Thymus (tissue), 11 donors: ENCODE measurements at regions not wholly inside any gene's neighbourhood (a gene's known extent, or its start where the extent isn't known, plus 50 kb on each side); places are given as distances from the start of the nearest gene placed in this dataset.
"Not testable (repeated sequence)": the region's sequence is repeated elsewhere in the genome, so short reads cannot be mapped to it uniquely, and the experiment has no call there.

Experiments
- DNase-seq, 9 donors: peaks; one replicate each; pipeline ENCODE4 v3.0.0-alpha.2; 2013; ENCODE audit warnings: low spot score in 9 of 9, low read depth in 6 of 9, missing footprints in 1 of 9
- H3K27ac ChIP-seq, 2 donors: one replicate each; pipeline ENCODE4 v1.5.1; 2013; ENCODE audit warnings: control low read depth in 1 of 2, low read depth in 1 of 2, low read length in 1 of 2, mild to moderate bottlenecking in 1 of 2, moderate library complexity in 1 of 2
- H3K27me3 ChIP-seq, 2 donors: one replicate each; pipeline ENCODE4 v1.5.1; 2013; ENCODE audit warnings: low read length in 1 of 2; ENCODE audit not compliant: control insufficient read depth in 2 of 2, insufficient read depth in 1 of 2
- H3K36me3 ChIP-seq, 2 donors: one replicate each; pipeline ENCODE4 v1.5.1; 2013; ENCODE audit warnings: low read length in 1 of 2, mild to moderate bottlenecking in 1 of 2, moderate library complexity in 1 of 2; ENCODE audit not compliant: control insufficient read depth in 2 of 2, insufficient read depth in 2 of 2
- H3K4me1 ChIP-seq, 2 donors: one replicate each; pipeline ENCODE4 v1.5.1; 2013; ENCODE audit warnings: low read length in 2 of 2; ENCODE audit not compliant: control insufficient read depth in 2 of 2, insufficient read depth in 2 of 2
- H3K4me3 ChIP-seq, 2 donors: one replicate each; pipeline ENCODE4 v1.5.1; 2013; ENCODE audit warnings: low read length in 2 of 2, control low read depth in 1 of 2, mild to moderate bottlenecking in 1 of 2
- H3K9me3 ChIP-seq, 2 donors: one replicate each; pipeline ENCODE4 v1.5.1; 2013; ENCODE audit warnings: low read length in 1 of 2, mild to moderate bottlenecking in 1 of 2; ENCODE audit not compliant: control insufficient read depth in 2 of 2, insufficient read depth in 1 of 2
- WGBS: extraction: QIAGEN DNeasy Blood & Tissue Kit; methylation state at CpG from one replicate; pipeline ENCODE4 v1.1.7; 2013; 5-methylcytosine and 5-hydroxymethylcytosine counted together
- donor health status: healthy.

DNA sequence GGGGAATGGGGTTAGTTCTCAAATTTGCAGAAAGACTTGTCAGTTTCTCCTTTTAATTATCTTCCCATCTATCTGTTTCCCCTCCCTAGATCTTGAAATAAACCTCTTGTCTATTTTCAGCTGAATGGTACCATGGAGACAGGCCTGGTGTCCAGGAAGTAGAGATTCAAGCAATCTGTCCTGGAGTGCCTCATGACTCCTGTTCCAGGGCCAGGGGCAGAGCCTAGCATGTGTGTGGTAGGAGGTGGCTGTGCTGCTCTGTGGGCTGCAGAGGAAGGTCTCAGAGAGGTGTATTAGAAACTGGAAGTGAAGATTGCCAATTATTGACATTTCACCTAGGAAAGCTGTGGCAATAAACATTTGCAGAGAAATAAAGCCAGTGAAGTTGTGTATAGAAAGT, 175.8 kb upstream of the ATP10B start:
- Histone ChIP-seq H3K9me3 (no peaks in the 10 kb centered on the region), H3K27ac (no peak overlapping the region), H3K27me3 (no peaks in the 10 kb centered on the region), H3K36me3 (no peaks in the 10 kb centered on the region), H3K4me3 (no peak overlapping the region), H3K4me1 (no peaks in the 10 kb centered on the region)
- no peak for DNase-seq

DNA sequence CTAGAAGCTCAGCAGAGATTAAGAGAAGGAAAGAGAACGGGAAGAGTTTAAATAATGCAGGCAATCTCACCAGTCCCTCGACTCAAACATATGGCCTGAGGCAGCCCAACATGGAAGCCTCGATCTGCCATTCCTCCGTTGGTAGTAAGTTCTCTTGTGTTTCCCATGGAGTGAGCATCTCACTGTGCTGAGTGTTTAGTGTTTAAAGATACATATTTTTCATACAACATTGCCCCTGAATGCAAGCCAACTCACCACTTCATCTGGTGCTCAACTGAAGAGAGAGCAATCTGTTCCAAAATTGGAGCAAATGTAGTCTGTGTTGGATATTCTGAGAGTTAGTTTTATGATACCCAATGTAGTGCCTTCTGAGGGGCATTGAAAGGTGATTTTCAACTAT, 171.5 kb upstream of the ATP10B start:
- Histone ChIP-seq H3K36me3 (no peaks in the 10 kb centered on the region), H3K4me3 (no peak overlapping the region), H3K9me3 (no peaks in the 10 kb centered on the region), H3K27ac (no peak overlapping the region), H3K27me3 (no peaks in the 10 kb centered on the region), H3K4me1 (no peaks in the 10 kb centered on the region)
- no peak for DNase-seq
- WGBS: 93% methylated on average over 4 of the region's 4 CpGs

DNA sequence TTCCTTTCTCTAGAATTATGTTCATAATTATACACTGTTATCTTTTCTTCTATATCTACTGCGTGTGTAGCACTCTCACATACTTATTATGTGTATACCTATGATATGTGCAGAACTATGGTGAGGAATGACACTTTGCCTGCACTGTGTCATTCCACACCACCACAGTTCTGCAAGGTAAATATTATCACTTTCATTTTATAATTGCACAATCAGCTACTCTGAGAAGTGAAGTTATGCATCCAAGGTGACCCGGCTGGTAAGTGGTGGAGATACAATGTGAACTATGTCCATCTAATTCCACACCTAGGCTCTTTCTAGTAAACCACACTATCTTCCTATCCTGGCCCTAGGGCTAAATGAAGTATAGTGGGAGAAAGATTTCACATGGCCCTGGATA, 170.1 kb upstream of the ATP10B start:
- DNase-seq: no peak
- WGBS: 96% methylated on average over 2 of the region's 2 CpGs
- Histone ChIP-seq H3K27me3 (no peaks in the 10 kb centered on the region), H3K9me3 (no peaks in the 10 kb centered on the region), H3K27ac (no peak overlapping the region), H3K4me1 (no peaks in the 10 kb centered on the region), H3K4me3 (no peak overlapping the region), H3K36me3 (no peaks in the 10 kb centered on the region)

DNA sequence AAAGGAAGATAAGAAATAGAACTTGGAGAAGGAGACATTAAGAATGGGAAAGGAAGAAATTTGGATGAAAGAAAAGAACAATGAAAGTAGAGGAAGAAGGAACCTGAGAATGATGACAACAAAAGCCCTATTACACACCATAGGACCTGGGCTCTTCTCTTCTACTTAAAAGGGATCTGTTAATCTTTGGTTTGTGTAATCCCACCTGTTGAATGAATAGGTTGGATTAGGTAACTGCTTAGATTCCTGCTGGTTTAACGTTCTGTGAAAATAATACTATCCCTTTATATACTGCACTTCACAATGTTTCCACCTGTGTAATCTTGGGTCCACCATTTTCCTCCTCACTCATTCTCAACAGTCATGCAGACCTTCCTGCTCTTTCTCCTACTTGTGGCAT, 157.8 kb upstream of the ATP10B start:
- 78% methylated on average over 1 of the region's 1 CpG for whole genome bisulfite sequencing
- no peaks in the 10 kb centered on the region for H3K36me3 ChIP-seq
- no peaks in the 10 kb centered on the region for H3K27me3 ChIP-seq
- H3K4me3 ChIP-seq: no peak overlapping the region
- no peak overlapping the region for H3K27ac ChIP-seq
- DNase-seq: no peak
- H3K4me1 ChIP-seq: no peaks in the 10 kb centered on the region
- peaks cover 0 to 4% of the 10 kb centered on the region in 2 donors for H3K9me3 ChIP-seq

DNA sequence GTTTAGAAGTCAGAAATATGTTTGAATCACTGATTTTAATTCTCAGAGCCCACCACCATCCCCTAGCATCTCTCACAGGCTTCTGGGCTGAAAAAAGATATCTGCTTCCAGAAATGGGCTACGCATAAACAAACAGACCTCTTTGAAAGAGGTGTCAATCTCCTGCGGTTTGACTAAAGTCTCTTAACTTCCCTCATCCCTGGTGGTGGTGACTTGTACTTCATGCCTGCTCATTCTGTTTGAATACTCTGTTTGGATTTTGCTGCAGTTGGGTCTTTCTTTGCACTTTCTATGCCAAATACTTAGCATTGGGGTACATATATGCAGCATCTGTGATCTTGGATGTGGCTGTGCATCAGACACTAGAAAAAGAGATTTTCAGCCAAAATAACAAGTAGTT, 157.2 kb upstream of the ATP10B start:
- Histone ChIP-seq H3K9me3 (peaks cover 0 to 5% of the 10 kb centered on the region in 2 donors), H3K27ac (no peak overlapping the region), H3K36me3 (no peaks in the 10 kb centered on the region), H3K27me3 (no peaks in the 10 kb centered on the region), H3K4me3 (no peak overlapping the region), H3K4me1 (no peaks in the 10 kb centered on the region)
- WGBS: 58% methylated on average over 2 of the region's 2 CpGs
- DNase-seq: no peak

DNA sequence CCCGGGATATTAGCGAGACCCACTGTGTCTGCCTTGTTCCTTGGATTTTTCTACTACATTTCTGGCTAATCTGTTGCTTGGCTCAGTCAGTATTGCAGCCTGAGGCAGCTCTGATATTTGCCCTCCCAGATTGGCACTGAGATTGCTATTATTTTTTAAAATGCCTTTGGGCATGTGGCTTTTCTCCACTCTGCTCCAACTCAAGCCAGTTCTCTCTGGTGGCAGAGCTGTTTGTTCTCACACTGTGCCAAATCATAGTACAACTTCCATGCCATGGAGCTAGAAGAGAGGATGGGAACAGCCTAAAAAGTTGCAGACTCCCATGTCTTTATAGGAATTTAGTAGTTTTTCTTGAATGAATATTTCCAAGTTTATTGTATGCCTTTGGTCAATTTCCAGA, 155.9 kb upstream of the ATP10B start:
- Histone ChIP-seq H3K27me3 (no peaks in the 10 kb centered on the region), H3K9me3 (peaks cover 0 to 5% of the 10 kb centered on the region in 2 donors), H3K36me3 (no peaks in the 10 kb centered on the region), H3K27ac (no peak overlapping the region), H3K4me3 (no peak overlapping the region), H3K4me1 (no peaks in the 10 kb centered on the region)
- 80% methylated on average over 2 of the region's 2 CpGs for WGBS
- no peak for DNase-seq

DNA sequence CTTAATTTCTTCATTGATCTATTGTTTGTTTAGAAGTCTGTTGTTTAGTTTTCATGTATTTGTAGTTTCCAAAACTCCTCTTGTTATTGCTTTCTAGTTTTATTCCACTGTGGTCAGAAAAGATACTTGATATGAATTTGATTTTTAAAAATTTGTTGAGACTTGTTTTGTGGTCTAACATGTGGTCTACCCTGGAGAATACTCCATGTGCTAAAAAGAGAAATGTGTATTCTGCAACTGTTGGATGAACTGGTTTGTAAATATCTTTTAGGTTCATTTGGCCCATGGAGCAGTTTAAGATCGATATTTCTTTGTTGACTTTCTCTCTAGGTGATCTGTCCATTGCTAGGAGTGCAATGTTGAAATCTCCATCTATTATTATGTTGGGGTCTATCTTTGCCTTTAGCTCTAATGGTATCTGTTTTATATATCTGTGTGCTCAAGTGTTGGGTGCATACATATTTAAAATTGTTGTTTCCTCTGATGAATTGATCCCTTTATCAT, 150.6 kb upstream of the ATP10B start:
- Histone ChIP-seq H3K9me3 (peaks cover 0 to 5% of the 10 kb centered on the region in 2 donors), H3K4me1 (no peaks in the 10 kb centered on the region), H3K36me3 (no peaks in the 10 kb centered on the region), H3K4me3 (no peak overlapping the region), H3K27me3 (no peaks in the 10 kb centered on the region), H3K27ac (no peak overlapping the region)
- WGBS: 91% methylated on average over 1 of the region's 1 CpG
- no peak for DNase-seq

DNA sequence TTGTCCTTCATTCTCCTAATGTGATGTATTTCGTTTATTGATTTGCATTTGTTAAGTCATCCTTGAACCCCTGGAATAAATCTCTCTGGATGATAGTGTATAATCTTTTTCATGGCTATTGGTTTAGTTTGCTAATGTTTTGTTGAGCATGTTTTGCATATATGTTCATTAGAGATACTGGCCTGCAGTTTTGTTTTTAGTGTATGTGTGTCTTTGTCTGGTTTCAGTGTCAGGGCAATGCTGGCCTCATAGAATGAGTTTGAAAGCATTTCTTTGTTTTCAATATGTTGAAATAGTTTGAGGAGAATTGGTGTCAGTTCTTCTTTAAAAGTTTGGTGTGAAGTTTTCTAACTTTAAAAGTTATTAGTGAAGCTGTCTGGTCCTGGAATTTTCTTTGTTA, 149.6 kb upstream of the ATP10B start:
- H3K27ac ChIP-seq: no peak overlapping the region
- no peaks in the 10 kb centered on the region for H3K27me3 ChIP-seq
- no peaks in the 10 kb centered on the region for H3K36me3 ChIP-seq
- peaks cover 0 to 5% of the 10 kb centered on the region in 2 donors for H3K9me3 ChIP-seq
- H3K4me3 ChIP-seq: no peak overlapping the region
- WGBS: 83% methylated on average over 1 of the region's 1 CpG
- no peak for DNase-seq
- no peaks in the 10 kb centered on the region for H3K4me1 ChIP-seq

DNA sequence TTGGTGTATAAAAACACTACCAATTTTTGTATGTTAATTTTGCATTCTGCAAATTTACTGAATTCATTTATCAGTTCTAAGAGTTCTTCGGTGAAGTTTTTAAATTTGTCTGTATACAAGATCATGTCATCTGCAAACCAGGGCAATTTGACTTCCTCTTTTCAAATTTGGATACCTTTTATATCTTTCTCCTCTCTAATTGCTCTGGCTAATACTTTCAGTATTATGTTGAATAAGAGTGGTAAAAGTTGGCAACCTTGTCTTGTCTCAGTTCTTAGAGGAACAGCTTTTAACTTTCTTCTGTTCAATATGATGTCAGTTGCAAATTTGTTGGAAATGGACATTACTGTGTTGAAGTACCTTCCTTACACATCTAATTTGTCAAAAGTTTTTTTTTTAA, 149.1 kb upstream of the ATP10B start:
- not testable (repeated sequence) for H3K27ac ChIP-seq, H3K27me3 ChIP-seq, H3K4me3 ChIP-seq, H3K36me3 ChIP-seq, DNase-seq, H3K9me3 ChIP-seq, H3K4me1 ChIP-seq
- 83% methylated on average over 1 of the region's 1 CpG for WGBS

DNA sequence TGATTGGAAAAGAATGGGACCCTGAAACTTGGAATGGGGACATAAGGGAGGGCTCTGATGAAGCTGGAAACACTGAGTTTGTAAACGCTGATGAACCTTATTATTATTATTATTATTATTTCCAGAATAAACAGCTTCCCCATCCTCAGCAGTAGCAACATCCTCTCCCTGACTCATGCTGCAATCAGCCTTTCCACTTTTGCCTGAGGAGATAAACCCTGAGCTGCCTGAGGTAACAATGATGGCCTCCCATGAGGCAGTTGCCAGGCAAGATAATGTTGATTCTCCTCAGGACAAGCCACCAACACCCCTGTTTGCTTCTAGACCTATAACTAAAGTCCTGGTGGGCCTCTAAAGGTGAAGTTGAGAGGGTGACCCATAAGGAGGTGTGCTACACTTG, 139.2 kb upstream of the ATP10B start:
- Histone ChIP-seq H3K27ac (no peak overlapping the region), H3K9me3 (no peaks in the 10 kb centered on the region), H3K36me3 (no peaks in the 10 kb centered on the region), H3K4me3 (no peak overlapping the region), H3K4me1 (no peaks in the 10 kb centered on the region), H3K27me3 (no peaks in the 10 kb centered on the region)
- no peak for DNase-seq
- WGBS: 96% methylated on average over 1 of the region's 1 CpG
